NB4 (cell line): ENCODE measurements at regions not wholly inside any gene's neighbourhood (a gene's known extent, or its start where the extent isn't known, plus 50 kb on each side); places are given as distances from the start of the nearest gene placed in this dataset.

Experiments
- POLR2A ChIP-seq: IDR thresholded peaks from 2 replicates; pipeline ENCODE4 v1.6.1; 2011; ENCODE audit warnings: mild to moderate bottlenecking; ENCODE audit not compliant: insufficient read length; ENCODE audit errors: extremely low read depth
- TF ChIP-seq, protein P1 (sequence below): IDR thresholded peaks from one replicate; pipeline ENCODE4 v1.5.1; 2012; ENCODE audit warnings: low read depth, low read length
- TF ChIP-seq, protein P2 (sequence below): IDR thresholded peaks from 2 replicates; pipeline ENCODE4 v1.6.1; 2011; ENCODE audit warnings: low read depth, low read length

DNA sequence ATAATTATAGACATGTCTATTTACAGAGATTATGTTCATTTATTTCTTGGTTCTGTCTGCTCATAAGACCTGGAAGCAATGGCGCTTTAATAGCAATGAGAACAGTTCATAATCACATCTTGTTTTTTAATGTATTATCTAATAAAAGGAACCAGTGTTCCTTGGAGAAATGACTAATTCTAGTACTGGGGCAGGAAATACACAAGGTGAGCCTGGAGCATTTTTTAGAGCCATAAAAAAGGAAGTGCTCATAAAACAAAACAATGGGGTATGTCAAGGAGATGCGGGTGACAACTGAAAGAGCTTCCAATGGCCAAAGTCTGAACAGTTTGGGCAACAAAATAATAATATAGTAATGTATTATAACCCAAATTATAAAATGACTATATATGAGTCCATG lies 531.9 kb upstream of the CHD1 start:
- TF ChIP-seq, protein P1, sequence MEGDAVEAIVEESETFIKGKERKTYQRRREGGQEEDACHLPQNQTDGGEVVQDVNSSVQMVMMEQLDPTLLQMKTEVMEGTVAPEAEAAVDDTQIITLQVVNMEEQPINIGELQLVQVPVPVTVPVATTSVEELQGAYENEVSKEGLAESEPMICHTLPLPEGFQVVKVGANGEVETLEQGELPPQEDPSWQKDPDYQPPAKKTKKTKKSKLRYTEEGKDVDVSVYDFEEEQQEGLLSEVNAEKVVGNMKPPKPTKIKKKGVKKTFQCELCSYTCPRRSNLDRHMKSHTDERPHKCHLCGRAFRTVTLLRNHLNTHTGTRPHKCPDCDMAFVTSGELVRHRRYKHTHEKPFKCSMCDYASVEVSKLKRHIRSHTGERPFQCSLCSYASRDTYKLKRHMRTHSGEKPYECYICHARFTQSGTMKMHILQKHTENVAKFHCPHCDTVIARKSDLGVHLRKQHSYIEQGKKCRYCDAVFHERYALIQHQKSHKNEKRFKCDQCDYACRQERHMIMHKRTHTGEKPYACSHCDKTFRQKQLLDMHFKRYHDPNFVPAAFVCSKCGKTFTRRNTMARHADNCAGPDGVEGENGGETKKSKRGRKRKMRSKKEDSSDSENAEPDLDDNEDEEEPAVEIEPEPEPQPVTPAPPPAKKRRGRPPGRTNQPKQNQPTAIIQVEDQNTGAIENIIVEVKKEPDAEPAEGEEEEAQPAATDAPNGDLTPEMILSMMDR, result no peak
- TF ChIP-seq POLR2A, result no peak
- TF ChIP-seq, protein P2, sequence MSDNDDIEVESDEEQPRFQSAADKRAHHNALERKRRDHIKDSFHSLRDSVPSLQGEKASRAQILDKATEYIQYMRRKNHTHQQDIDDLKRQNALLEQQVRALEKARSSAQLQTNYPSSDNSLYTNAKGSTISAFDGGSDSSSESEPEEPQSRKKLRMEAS, result no peak
